Trophoblast cell (in vitro differentiated cells and primary cell): ENCODE measurements at regions not wholly inside any gene's neighbourhood (a gene's known extent, or its start where the extent isn't known, plus 50 kb on each side); places are given as distances from the start of the nearest gene placed in this dataset.

ENCODE experiments used
- DNase-seq, 2 donors: peaks; one replicate each; pipeline ENCODE4 v3.0.0-alpha.2; 2016
- H2AFZ ChIP-seq: 2 replicates; pipeline ENCODE4 v1.6.1; 2013; ENCODE audit warnings: low read length, moderate library complexity, mild to moderate bottlenecking; ENCODE audit not compliant: insufficient read depth, poor library complexity
- H2AK5ac ChIP-seq: 2 replicates; pipeline ENCODE4 v1.6.1; 2013; ENCODE audit warnings: mild to moderate bottlenecking, low read length
- H2BK120ac ChIP-seq: 2 replicates; pipeline ENCODE4 v1.6.1; 2013; ENCODE audit warnings: low read length, mild to moderate bottlenecking, moderate library complexity; ENCODE audit not compliant: insufficient read depth, poor library complexity
- H2BK12ac ChIP-seq: 2 replicates; pipeline ENCODE4 v1.6.1; 2013; ENCODE audit warnings: mild to moderate bottlenecking, low read length, moderate library complexity
- H2BK5ac ChIP-seq: 2 replicates; pipeline ENCODE4 v1.6.1; 2013; ENCODE audit warnings: low read length, low read depth, moderate library complexity, mild to moderate bottlenecking; ENCODE audit not compliant: poor library complexity
- H3K14ac ChIP-seq: 2 replicates; pipeline ENCODE4 v1.6.1; 2013; ENCODE audit warnings: mild to moderate bottlenecking, low read length
- H3K18ac ChIP-seq: 2 replicates; pipeline ENCODE4 v1.6.1; 2013; ENCODE audit warnings: mild to moderate bottlenecking, low read length
- H3K23ac ChIP-seq: 2 replicates; pipeline ENCODE4 v1.6.1; 2013; ENCODE audit warnings: low read length
- H3K27ac ChIP-seq: 2 replicates; pipeline ENCODE4 v1.5.1; 2013; ENCODE audit warnings: low read depth, mild to moderate bottlenecking, inconsistent platforms, low read length, moderate library complexity
- H3K27me3 ChIP-seq: 2 replicates; pipeline ENCODE4 v1.6.1; 2013; ENCODE audit warnings: inconsistent platforms, mild to moderate bottlenecking, low read length, moderate library complexity; ENCODE audit not compliant: insufficient read depth
- H3K36me3 ChIP-seq, 2 experiments: 1 replicate in 1 of 2; 2 replicates in 1 of 2; pipeline ENCODE4 v1.6.1; 2013; ENCODE audit warnings: low read length in 2 of 2, mild to moderate bottlenecking in 2 of 2, moderate library complexity in 1 of 2; ENCODE audit not compliant: insufficient read depth in 2 of 2, control insufficient read depth in 1 of 2
- H3K4ac ChIP-seq: 2 replicates; pipeline ENCODE4 v1.6.1; 2013; ENCODE audit warnings: low read depth, mild to moderate bottlenecking, low read length, moderate library complexity
- H3K4me1 ChIP-seq, 2 experiments: 1 replicate in 1 of 2; 2 replicates in 1 of 2; pipeline ENCODE4 v1.6.1; 2013; ENCODE audit warnings: low read length in 2 of 2, mild to moderate bottlenecking in 2 of 2, moderate library complexity in 1 of 2; ENCODE audit not compliant: insufficient read depth in 2 of 2, control insufficient read depth in 1 of 2
- H3K4me2 ChIP-seq: 2 replicates; pipeline ENCODE4 v1.6.1; 2013; ENCODE audit warnings: inconsistent platforms, mild to moderate bottlenecking, low read length, moderate library complexity
- H3K4me3 ChIP-seq: 2 replicates; pipeline ENCODE4 v1.5.1; 2013; ENCODE audit warnings: mild to moderate bottlenecking, low read depth, low read length, inconsistent platforms
- H3K79me1 ChIP-seq: one replicate; pipeline ENCODE4 v1.6.1; 2013; ENCODE audit warnings: low read length
- H3K79me2 ChIP-seq: 2 replicates; pipeline ENCODE4 v1.6.1; 2013; ENCODE audit warnings: low read length, mild to moderate bottlenecking; ENCODE audit not compliant: control insufficient read depth, insufficient read depth, poor library complexity
- H3K9ac ChIP-seq: 2 replicates; pipeline ENCODE4 v1.6.1; 2013; ENCODE audit warnings: mild to moderate bottlenecking, low read length
- H3K9me3 ChIP-seq: 2 replicates; pipeline ENCODE4 v1.6.1; 2013; ENCODE audit warnings: low read depth, mild to moderate bottlenecking, control low read depth, inconsistent platforms, low read length; ENCODE audit not compliant: insufficient read depth
- H4K12ac ChIP-seq: 2 replicates; pipeline ENCODE4 v1.6.1; 2013; ENCODE audit warnings: low read depth, mild to moderate bottlenecking, low read length, moderate library complexity
- H4K8ac ChIP-seq: 2 replicates; pipeline ENCODE4 v1.6.1; 2013; ENCODE audit warnings: low read depth, mild to moderate bottlenecking, low read length, moderate library complexity
- H4K91ac ChIP-seq: one replicate; pipeline ENCODE4 v1.6.1; 2013; ENCODE audit warnings: low read depth, mild to moderate bottlenecking, low read length, moderate library complexity
- WGBS: extraction: QIAGEN DNeasy Blood & Tissue Kit; methylation state at CpG from one replicate; pipeline ENCODE4 v1.1.7; 2013; ENCODE audit warnings: missing lambda C conversion rate; ENCODE audit not compliant: insufficient read length, insufficient coverage; ENCODE audit errors: extremely low coverage; 5-methylcytosine and 5-hydroxymethylcytosine counted together

GRCh38 chr9:36759141-36759540 lies 186.4 kb downstream of the MELK start:
- H2AFZ ChIP-seq = no peak overlapping the region
- no peak overlapping the region for H2BK5ac ChIP-seq
- H3K79me2 ChIP-seq = no peaks in the 10 kb centered on the region
- no peak overlapping the region for H4K8ac ChIP-seq
- no peak overlapping the region for H4K91ac ChIP-seq
- H3K18ac ChIP-seq = no peak overlapping the region
- no peak for DNase-seq
- no peaks in the 10 kb centered on the region for H3K36me3 ChIP-seq
- H2AK5ac ChIP-seq = no peak overlapping the region
- no CpG with 5 or more reads among the region's 4 CpGs for WGBS
- H3K27me3 ChIP-seq = no peaks in the 10 kb centered on the region
- H3K27ac ChIP-seq = no peak overlapping the region
- no peak overlapping the region for H3K4ac ChIP-seq
- no peak overlapping the region for H3K23ac ChIP-seq
- no peak overlapping the region for H3K14ac ChIP-seq
- no peak overlapping the region for H3K9ac ChIP-seq
- H3K9me3 ChIP-seq = peaks cover 6% of the 10 kb centered on the region
- H2BK120ac ChIP-seq = no peak overlapping the region
- H3K79me1 ChIP-seq = no peaks in the 10 kb centered on the region
- H4K12ac ChIP-seq = no peak overlapping the region
- no peaks in the 10 kb centered on the region for H3K4me1 ChIP-seq
- no peak overlapping the region for H3K4me3 ChIP-seq
- H3K4me2 ChIP-seq = no peak overlapping the region
- no peak overlapping the region for H2BK12ac ChIP-seq

DNA sequence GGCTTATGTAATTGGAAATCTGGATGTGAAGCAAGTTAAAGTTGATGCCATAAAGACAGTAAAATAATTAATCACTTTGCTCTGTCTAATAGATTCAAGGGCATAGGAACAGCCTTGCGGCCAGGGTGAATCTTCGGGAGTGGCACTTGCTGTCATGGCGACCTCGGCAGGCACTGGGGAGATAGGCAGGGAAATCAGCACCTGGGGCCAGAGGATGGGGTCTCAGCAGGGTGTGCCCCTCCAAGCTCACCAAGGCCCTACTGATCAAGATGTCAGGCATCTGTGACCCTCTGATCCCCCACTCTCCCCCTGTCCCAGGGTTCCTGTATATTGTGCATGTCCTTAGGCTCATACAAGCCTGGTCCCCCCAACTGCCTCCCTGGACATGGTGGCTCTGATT lies 187.3 kb downstream of the MELK start:
- Histone ChIP-seq H3K79me2 (no peaks in the 10 kb centered on the region), H2AK5ac (no peak overlapping the region)
- no CpG with 5 or more reads among the region's 4 CpGs for WGBS

DNA sequence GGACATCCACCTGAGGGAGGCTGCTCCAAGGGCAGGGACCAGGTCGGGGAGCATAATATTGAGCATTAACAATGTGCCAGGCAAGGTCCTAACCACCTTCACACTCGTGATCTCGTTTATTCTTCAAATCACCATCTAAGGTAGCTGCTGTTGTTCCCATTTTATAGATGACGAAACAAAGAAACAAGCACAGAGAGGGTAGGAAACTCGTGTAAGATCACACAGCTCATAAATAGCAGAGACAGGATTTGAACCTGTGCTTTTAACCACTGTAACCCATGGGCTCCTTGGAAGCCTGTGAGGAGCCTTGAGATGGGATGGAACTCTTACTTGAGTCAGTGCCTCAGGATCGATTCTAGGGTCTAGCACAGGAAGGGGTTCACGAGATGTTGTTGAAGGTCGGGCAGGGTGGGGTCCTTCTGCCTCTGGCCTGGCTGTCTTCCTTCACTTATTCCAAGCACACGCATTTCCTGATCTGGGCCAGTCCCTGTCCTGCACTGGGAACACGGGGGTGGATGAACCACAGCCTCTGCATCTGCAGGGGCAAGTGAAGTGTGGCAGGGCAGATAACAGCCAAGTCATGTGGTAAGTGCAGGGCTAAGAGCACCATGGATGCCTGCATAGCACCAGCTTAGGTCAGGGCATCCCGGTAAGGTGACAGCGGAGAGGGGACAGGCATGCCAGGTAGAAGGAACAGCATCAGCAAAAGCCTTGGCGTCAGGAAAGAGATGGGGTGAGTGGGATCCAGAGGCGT lies 188.1 kb downstream of the MELK start:
- Histone ChIP-seq H3K36me3 (no peaks in the 10 kb centered on the region), H2BK5ac (no peak overlapping the region)
- WGBS = no CpG with 5 or more reads among the region's 14 CpGs

More for the DNA sequence above, 187.3 kb downstream of the MELK start:
- H3K23ac ChIP-seq = no peak overlapping the region
- no peaks in the 10 kb centered on the region for H3K36me3 ChIP-seq
- H3K79me1 ChIP-seq = no peaks in the 10 kb centered on the region
- peaks cover 0 to 1% of the 10 kb centered on the region in 2 experiments for H3K4me1 ChIP-seq
- DNase-seq = no peak
- H4K12ac ChIP-seq = no peak overlapping the region
- no peak overlapping the region for H2BK12ac ChIP-seq
- no peak overlapping the region for H3K4ac ChIP-seq
- no peak overlapping the region for H3K14ac ChIP-seq
- no peak overlapping the region for H3K9ac ChIP-seq
- H3K27ac ChIP-seq = no peak overlapping the region
- H2BK5ac ChIP-seq = no peak overlapping the region
- H2AFZ ChIP-seq = no peak overlapping the region
- no peak overlapping the region for H2BK120ac ChIP-seq
- H3K9me3 ChIP-seq = peaks cover 12% of the 10 kb centered on the region
- no peak overlapping the region for H3K18ac ChIP-seq
- no peak overlapping the region for H4K91ac ChIP-seq
- no peak overlapping the region for H3K4me2 ChIP-seq
- H4K8ac ChIP-seq = no peak overlapping the region
- H3K4me3 ChIP-seq = no peak overlapping the region
- no peaks in the 10 kb centered on the region for H3K27me3 ChIP-seq

DNA sequence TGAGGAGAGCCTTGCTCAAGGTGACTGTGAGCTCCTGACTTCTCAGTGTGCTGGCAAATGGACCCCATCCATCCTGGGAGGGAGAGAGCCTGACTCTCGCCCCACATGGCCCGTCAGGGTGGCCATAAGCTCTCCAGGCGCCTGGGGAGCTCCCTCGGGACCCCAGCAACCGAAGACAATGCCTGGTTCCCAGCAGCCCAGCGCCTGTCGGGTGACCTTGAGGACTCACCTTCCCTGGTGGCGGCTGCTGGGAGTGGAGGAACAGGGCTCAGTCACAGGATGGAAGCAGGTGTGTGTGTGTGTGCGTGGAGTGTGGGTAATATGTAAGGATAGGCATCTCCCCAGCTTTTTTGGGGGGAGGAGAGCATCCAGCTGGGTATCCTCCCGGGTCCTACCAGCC lies 190.3 kb downstream of the MELK start:
- Histone ChIP-seq H3K9ac (no peak overlapping the region), H3K4me2 (no peak overlapping the region), H4K12ac (no peak overlapping the region), H2AFZ (no peak overlapping the region), H3K4me3 (no peak overlapping the region), H3K18ac (no peak overlapping the region), H4K91ac (no peak overlapping the region), H3K23ac (no peak overlapping the region), H3K9me3 (peaks cover 12% of the 10 kb centered on the region), H3K4me1 (peaks cover 4 to 5% of the 10 kb centered on the region in 2 experiments), H3K36me3 (no peaks in the 10 kb centered on the region), H2AK5ac (no peak overlapping the region), H3K27me3 (no peaks in the 10 kb centered on the region), H3K4ac (no peak overlapping the region), H3K79me2 (no peaks in the 10 kb centered on the region), H3K79me1 (no peaks in the 10 kb centered on the region), H2BK12ac (no peak overlapping the region), H2BK120ac (no peak overlapping the region), H3K14ac (no peak overlapping the region), H4K8ac (no peak overlapping the region), H3K27ac (no peak overlapping the region), H2BK5ac (no peak overlapping the region)
- no CpG with 5 or more reads among the region's 10 CpGs for WGBS
- DNase-seq = no peak

More for the DNA sequence above, 188.1 kb downstream of the MELK start:
- Histone ChIP-seq H3K4me2 (no peak overlapping the region), H3K4ac (no peak overlapping the region), H2AFZ (no peak overlapping the region), H3K79me1 (no peaks in the 10 kb centered on the region), H3K23ac (no peak overlapping the region), H3K27ac (no peak overlapping the region), H4K8ac (no peak overlapping the region), H3K27me3 (no peaks in the 10 kb centered on the region), H3K18ac (no peak overlapping the region), H2BK120ac (no peak overlapping the region), H3K4me3 (no peak overlapping the region), H3K4me1 (peaks cover 3 to 5% of the 10 kb centered on the region in 2 experiments), H2AK5ac (no peak overlapping the region), H4K12ac (no peak overlapping the region), H3K9ac (no peak overlapping the region), H3K9me3 (peaks cover 12% of the 10 kb centered on the region), H3K79me2 (no peaks in the 10 kb centered on the region), H3K14ac (no peak overlapping the region), H4K91ac (no peak overlapping the region), H2BK12ac (no peak overlapping the region)
- DNase-seq = no peak
